ENCODE measurements at regions not wholly inside any gene's neighbourhood (a gene's known extent, or its start where the extent isn't known, plus 50 kb on each side); places are given as distances from the start of the nearest gene placed in this dataset.
"Not testable (repeated sequence)": the region's sequence is repeated elsewhere in the genome, so short reads cannot be mapped to it uniquely, and the experiment has no call there.

GRCh38 chr22:22296047-22296446 is 51.5 kb downstream of the VPREB1 start:
- DNase-seq: not testable (repeated sequence)

- not testable (repeated sequence) for DNase-seq
These were observed 52.7 kb downstream of the VPREB1 start for GRCh38 chr22:22297159-22297793.

GRCh38 chr22:22297794-22298653 is 53.4 kb downstream of the VPREB1 start:
- DNase-seq: not testable (repeated sequence)

GRCh38 chr22:22298654-22299009 is 54.0 kb downstream of the VPREB1 start:
- not testable (repeated sequence) for DNase-seq

- DNase-seq: not testable (repeated sequence)
These were observed 55.9 kb downstream of the VPREB1 start for GRCh38 chr22:22300511-22300910.

- not testable (repeated sequence) for DNase-seq
These were observed 56.4 kb downstream of the VPREB1 start for GRCh38 chr22:22300946-22301345.

GRCh38 chr22:22316589-22316988 is 72.0 kb downstream of the VPREB1 start:
- DNase-seq: no peak

- DNase-seq: no peak
These were observed 74.3 kb downstream of the VPREB1 start for GRCh38 chr22:22318723-22319465.

GRCh38 chr22:22321743-22322611 is 77.4 kb downstream of the VPREB1 start:
- DNase-seq: not testable (repeated sequence)

- no peak for DNase-seq
These were observed 78.2 kb downstream of the VPREB1 start for GRCh38 chr22:22322792-22323191.

- DNase-seq: no peak
These were observed 83.1 kb downstream of the VPREB1 start for GRCh38 chr22:22327723-22328122.

- no peak for DNase-seq
These were observed 85.2 kb downstream of the VPREB1 start for GRCh38 chr22:22329792-22330191.

- not testable (repeated sequence) for DNase-seq
These were observed 91.1 kb downstream of the VPREB1 start for GRCh38 chr22:22335640-22336039.

- not testable (repeated sequence) for DNase-seq
These were observed 91.7 kb downstream of the VPREB1 start for GRCh38 chr22:22336333-22336732.

- DNase-seq: not testable (repeated sequence)
These were observed 94.2 kb downstream of the VPREB1 start for GRCh38 chr22:22338778-22339177.

- DNase-seq: no peak
These were observed 97.2 kb downstream of the VPREB1 start for GRCh38 chr22:22341736-22342135.

GRCh38 chr22:22342697-22343580 is 98.4 kb downstream of the VPREB1 start:
- DNase-seq: peak; percentile 34

- no peak for DNase-seq
These were observed 99.2 kb downstream of the VPREB1 start for GRCh38 chr22:22343581-22344296.

GRCh38 chr22:22344430-22344829 is 99.8 kb downstream of the VPREB1 start:
- DNase-seq: no peak

GRCh38 chr22:22345781-22346180 is 101.2 kb downstream of the VPREB1 start:
- no peak for DNase-seq

All from NCI-H187 treated with DMSO at 0.1 percent for 48 hours (cell line).